Caco-2 (cell line): ENCODE measurements at regions not wholly inside any gene's neighbourhood (a gene's known extent, or its start where the extent isn't known, plus 50 kb on each side); places are given as distances from the start of the nearest gene placed in this dataset.

Experiments used
- BruUV-seq: library from RNA; stranded (reverse); fragments of 400-500 nt; replicated peaks from 2 replicates; lab custom pipeline; 2021; lab: Mats Ljungman, UMichigan
- CTCF ChIA-PET: fragments of 300-600 bp; sonication (Branson Sonifier 250); formaldehyde crosslinking; loops from one replicate; lab custom pipeline; 2022; ENCODE audit warnings: antibody characterized with exemption; lab: Charles Lee
- POLR2A ChIA-PET: fragments of 300-600 bp; sonication (Branson Sonifier 250); formaldehyde crosslinking; loops from one replicate; lab custom pipeline; 2022; ENCODE audit warnings: antibody characterized with exemption; lab: Charles Lee
- DNase-seq, 2 experiments: peaks; one replicate each; pipeline versions ENCODE4 v3.0.0 to v3.0.0-alpha.2; 2020 to 2022
- H3K27me3 ChIP-seq: replicated peaks from 2 replicates; pipeline ENCODE4 v1.6.0; 2011; ENCODE audit warnings: low read length; ENCODE audit not compliant: control insufficient read depth, insufficient read depth
- H3K36me3 ChIP-seq: 2 replicates; pipeline ENCODE4 v1.5.1; 2011; ENCODE audit warnings: low read length; ENCODE audit not compliant: control insufficient read depth, insufficient read depth
- H3K4me1 ChIP-seq: fragments of 250-450 bp; sonication (Bioruptor Pico); 2 replicates; pipeline ENCODE4 v1.5.1; 2020; ENCODE audit warnings: mild to moderate bottlenecking
- H3K4me3 ChIP-seq: 2 replicates; pipeline ENCODE4 v1.5.1; 2011; ENCODE audit warnings: low read depth, mild to moderate bottlenecking, control low read depth, low read length
- H3K9me3 ChIP-seq: fragments of 250-450 bp; sonication (Bioruptor Pico); 2 replicates; pipeline ENCODE4 v1.5.1; 2020; ENCODE audit warnings: mild to moderate bottlenecking, moderate library complexity
- H3K27ac Mint-ChIP-seq: one replicate; pipeline ENCODE4 v1.8.0; 2022; ENCODE audit warnings: mixed read lengths; ENCODE audit not compliant: unreplicated experiment
- H3K27me3 Mint-ChIP-seq: one replicate; pipeline ENCODE4 v1.8.0; 2022; ENCODE audit warnings: mixed read lengths; ENCODE audit not compliant: insufficient read depth, unreplicated experiment
- H3K36me3 Mint-ChIP-seq: one replicate; pipeline ENCODE4 v1.8.0; 2022; ENCODE audit warnings: mild to moderate bottlenecking, mixed read lengths; ENCODE audit not compliant: insufficient read depth, unreplicated experiment
- H3K4me1 Mint-ChIP-seq: one replicate; pipeline ENCODE4 v1.8.0; 2022; ENCODE audit warnings: low read depth, mixed read lengths; ENCODE audit not compliant: unreplicated experiment
- H3K4me3 Mint-ChIP-seq: one replicate; pipeline ENCODE4 v1.8.0; 2022; ENCODE audit warnings: mild to moderate bottlenecking, moderate library complexity, mixed read lengths; ENCODE audit not compliant: unreplicated experiment
- H3K9me3 Mint-ChIP-seq: one replicate; pipeline ENCODE4 v1.8.0; 2022; ENCODE audit warnings: mixed read lengths; ENCODE audit not compliant: unreplicated experiment
- intact Hi-C: fragments of 100-400 bp; cut with micrococcal nuclease; formaldehyde crosslinking; loops from one replicate; pipeline ENCODE4 v1.10.0; 2022; ENCODE audit not compliant: unreplicated experiment
- TF ChIP-seq, protein P1 (sequence below), 2 experiments: fragments of 200-600 bp in 1 of 2; IDR thresholded peaks; 1 replicate in 1 of 2; 2 replicates in 1 of 2; pipeline versions ENCODE4 v1.5.1 to v1.8.0; 2011 to 2022; ENCODE audit warnings: antibody characterized with exemption in 1 of 2, control low read depth in 1 of 2, inconsistent platforms in 1 of 2, low read depth in 1 of 2, low read length in 1 of 2, mild to moderate bottlenecking in 1 of 2, moderate library complexity in 1 of 2; ENCODE audit not compliant: insufficient read depth in 1 of 2, severe bottlenecking in 1 of 2, unreplicated experiment in 1 of 2

DNA sequence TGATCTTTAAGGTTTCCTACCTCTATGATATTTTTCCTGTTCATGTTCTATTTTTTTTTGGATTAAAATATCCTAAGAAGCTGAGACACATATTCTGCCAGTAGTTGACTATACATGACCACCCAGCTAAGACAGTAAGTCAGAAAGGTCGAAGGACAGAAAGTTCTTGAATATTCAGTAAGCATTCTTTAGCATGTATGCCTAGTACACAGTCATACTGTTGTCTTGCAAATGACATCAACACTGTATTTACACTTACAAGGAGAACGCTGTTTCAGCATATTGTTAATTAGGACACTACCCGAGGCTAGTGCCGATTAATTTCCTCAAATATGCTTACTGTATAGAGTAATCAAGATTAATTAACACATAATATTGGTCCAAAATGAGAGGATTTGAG lies 300.6 kb downstream of the STIM2 start:
- Mint-ChIP-seq H3K27ac (no peak overlapping the region), H3K4me3 (no peak overlapping the region), H3K27me3 (peaks cover 19% of the 10 kb centered on the region), H3K36me3 (no peaks in the 10 kb centered on the region), H3K9me3 (no peaks in the 10 kb centered on the region), H3K4me1 (no peaks in the 10 kb centered on the region)
- Histone ChIP-seq H3K27me3 (no peaks in the 10 kb centered on the region), H3K4me1 (no peaks in the 10 kb centered on the region), H3K9me3 (no peaks in the 10 kb centered on the region), H3K4me3 (no peak overlapping the region), H3K36me3 (no peaks in the 10 kb centered on the region)
- DNase-seq = no peak
- POLR2A ChIA-PET = no interaction called here
- no TSS peak for BruUV-seq
- TF ChIP-seq, protein P1, sequence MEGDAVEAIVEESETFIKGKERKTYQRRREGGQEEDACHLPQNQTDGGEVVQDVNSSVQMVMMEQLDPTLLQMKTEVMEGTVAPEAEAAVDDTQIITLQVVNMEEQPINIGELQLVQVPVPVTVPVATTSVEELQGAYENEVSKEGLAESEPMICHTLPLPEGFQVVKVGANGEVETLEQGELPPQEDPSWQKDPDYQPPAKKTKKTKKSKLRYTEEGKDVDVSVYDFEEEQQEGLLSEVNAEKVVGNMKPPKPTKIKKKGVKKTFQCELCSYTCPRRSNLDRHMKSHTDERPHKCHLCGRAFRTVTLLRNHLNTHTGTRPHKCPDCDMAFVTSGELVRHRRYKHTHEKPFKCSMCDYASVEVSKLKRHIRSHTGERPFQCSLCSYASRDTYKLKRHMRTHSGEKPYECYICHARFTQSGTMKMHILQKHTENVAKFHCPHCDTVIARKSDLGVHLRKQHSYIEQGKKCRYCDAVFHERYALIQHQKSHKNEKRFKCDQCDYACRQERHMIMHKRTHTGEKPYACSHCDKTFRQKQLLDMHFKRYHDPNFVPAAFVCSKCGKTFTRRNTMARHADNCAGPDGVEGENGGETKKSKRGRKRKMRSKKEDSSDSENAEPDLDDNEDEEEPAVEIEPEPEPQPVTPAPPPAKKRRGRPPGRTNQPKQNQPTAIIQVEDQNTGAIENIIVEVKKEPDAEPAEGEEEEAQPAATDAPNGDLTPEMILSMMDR (IDR thresholded peaks at IDR 0.05; ENCODE audit: insufficient read depth in 1 of 2, low read depth in 1 of 2, low read length in 1 of 2, severe bottlenecking in 1 of 2, unreplicated experiment in 1 of 2) = no peak
- intact Hi-C loops = no loop called here
- CTCF ChIA-PET = no interaction called here

- CTCF ChIA-PET = no interaction called here
- Histone ChIP-seq H3K9me3 (no peaks in the 10 kb centered on the region), H3K27me3 (no peaks in the 10 kb centered on the region), H3K4me3 (no peak overlapping the region), H3K4me1 (no peaks in the 10 kb centered on the region), H3K36me3 (no peaks in the 10 kb centered on the region)
- DNase-seq = no peak
- TF ChIP-seq, protein P1 (IDR thresholded peaks at IDR 0.05; ENCODE audit: insufficient read depth in 1 of 2, low read depth in 1 of 2, low read length in 1 of 2, severe bottlenecking in 1 of 2, unreplicated experiment in 1 of 2) = no peak
- no TSS peak for BruUV-seq
- intact Hi-C loops = no loop called here
- no peak overlapping the region for H3K4me3 Mint-ChIP-seq
- H3K36me3 Mint-ChIP-seq = no peaks in the 10 kb centered on the region
- POLR2A ChIA-PET = no interaction called here
- H3K4me1 Mint-ChIP-seq = no peaks in the 10 kb centered on the region
- no peaks in the 10 kb centered on the region for H3K9me3 Mint-ChIP-seq
- H3K27ac Mint-ChIP-seq = no peak overlapping the region
- H3K27me3 Mint-ChIP-seq = peaks cover 18% of the 10 kb centered on the region
Measured at GRCh38 chr4:27168783-27169182, 308.1 kb downstream of the STIM2 start.

DNA sequence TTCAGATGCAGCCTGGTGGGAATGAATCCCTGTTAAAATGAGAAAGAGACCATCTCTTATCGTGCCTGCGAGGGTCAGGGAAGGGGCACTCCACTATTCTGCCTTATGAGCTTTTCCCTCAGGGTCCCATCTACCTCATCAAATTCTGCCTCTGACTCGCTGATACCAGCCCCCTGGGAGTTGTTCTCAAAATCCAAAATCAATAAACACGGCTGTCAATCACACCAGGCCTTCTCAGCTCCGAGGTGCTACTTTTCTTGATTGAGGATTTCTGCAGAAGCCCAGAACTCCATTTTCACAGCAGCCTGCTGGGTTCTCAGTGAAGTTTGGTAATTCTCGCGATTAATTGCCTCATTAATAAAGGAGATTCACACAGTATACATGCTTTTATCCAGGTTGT lies 312.6 kb downstream of the STIM2 start:
- H3K27me3 Mint-ChIP-seq = peaks cover 9% of the 10 kb centered on the region
- no TSS peak for BruUV-seq
- H3K4me1 Mint-ChIP-seq = peaks cover 7% of the 10 kb centered on the region
- H3K9me3 Mint-ChIP-seq = no peaks in the 10 kb centered on the region
- Histone ChIP-seq H3K4me1 (no peaks in the 10 kb centered on the region), H3K4me3 (no peak overlapping the region), H3K36me3 (no peaks in the 10 kb centered on the region), H3K27me3 (no peaks in the 10 kb centered on the region), H3K9me3 (no peaks in the 10 kb centered on the region)
- intact Hi-C loops = no loop called here
- TF ChIP-seq, protein P1 (IDR thresholded peaks at IDR 0.05; ENCODE audit: insufficient read depth in 1 of 2, low read depth in 1 of 2, low read length in 1 of 2, severe bottlenecking in 1 of 2, unreplicated experiment in 1 of 2) = no peak
- no peaks in the 10 kb centered on the region for H3K36me3 Mint-ChIP-seq
- H3K4me3 Mint-ChIP-seq = no peak overlapping the region
- POLR2A ChIA-PET = no interaction called here
- DNase-seq = no peak
- CTCF ChIA-PET = interaction anchor here (0.6 kb wide), 1 partner anchor 61 kb away, joined by 3 read pairs; no protein-coding TSS in a partner anchor
- no peak overlapping the region for H3K27ac Mint-ChIP-seq
